Stimulated activated CD4-positive, alpha-beta T cell treated with anti-CD3 and anti-CD28 coated beads, Interleukin-4, amount 100 ng/mL, for 48 hours (primary cell): ENCODE measurements at regions not wholly inside any gene's neighbourhood (a gene's known extent, or its start where the extent isn't known, plus 50 kb on each side); places are given as distances from the start of the nearest gene placed in this dataset.
A peak's percentile ranks its signal among the peaks of the same experiment; 100 is the strongest.

Experiments
- DNase-seq, 2 donors: peaks; one replicate each; pipeline ENCODE4 v3.0.0-alpha.2; 2020; ENCODE audit warnings: low read depth in 2 of 2

GRCh38 chr5:96584712-96585111 lies 77.5 kb upstream of the CAST start:
- no peak for DNase-seq

- DNase-seq: no peak
Measured at GRCh38 chr5:96588539-96588938, 73.6 kb upstream of the CAST start.

- no peak for DNase-seq
Measured at GRCh38 chr5:96590796-96591195, 71.4 kb upstream of the CAST start.

- DNase-seq: no peak
Measured at GRCh38 chr5:96595300-96596090, 66.7 kb upstream of the CAST start.

- DNase-seq: no peak
Measured at GRCh38 chr5:96597438-96598020, 64.6 kb upstream of the CAST start.

GRCh38 chr5:96601200-96601599 lies 61.0 kb upstream of the CAST start:
- no peak for DNase-seq

- DNase-seq: peak; percentile 9 to 48
Measured at GRCh38 chr5:96601715-96602244, 60.4 kb upstream of the CAST start.

GRCh38 chr5:96602776-96603175 lies 59.4 kb upstream of the CAST start:
- no peak for DNase-seq

GRCh38 chr5:96605144-96605837 lies 56.9 kb upstream of the CAST start:
- DNase-seq: no peak

- DNase-seq: no peak
Measured at GRCh38 chr5:96609369-96609768, 52.8 kb upstream of the CAST start.

- DNase-seq: no peak
Measured at GRCh38 chr5:96610747-96611146, 51.4 kb upstream of the CAST start.

- no peak for DNase-seq
Measured at GRCh38 chr5:96611946-96612345, 50.2 kb upstream of the CAST start.
